IPS-20b (cell line): ENCODE measurements at regions not wholly inside any gene's neighbourhood (a gene's known extent, or its start where the extent isn't known, plus 50 kb on each side); places are given as distances from the start of the nearest gene placed in this dataset.
"Not testable (repeated sequence)": the region's sequence is repeated elsewhere in the genome, so short reads cannot be mapped to it uniquely, and the experiment has no call there.

Source experiments
- H3K27ac ChIP-seq: one replicate; pipeline ENCODE4 v1.5.1; 2013; ENCODE audit warnings: low read length
- H3K27me3 ChIP-seq: 2 replicates; pipeline ENCODE4 v1.6.1; 2013; ENCODE audit warnings: mild to moderate bottlenecking, low read length, inconsistent platforms; ENCODE audit not compliant: insufficient read depth
- H3K36me3 ChIP-seq: 2 replicates; pipeline ENCODE4 v1.6.1; 2013; ENCODE audit warnings: low read depth, mild to moderate bottlenecking, inconsistent platforms, low read length, moderate library complexity; ENCODE audit not compliant: insufficient read depth
- H3K4me1 ChIP-seq: 2 replicates; pipeline ENCODE4 v1.6.1; 2013; ENCODE audit warnings: mild to moderate bottlenecking, control low read depth, inconsistent platforms, low read length, moderate library complexity; ENCODE audit not compliant: insufficient read depth
- H3K4me3 ChIP-seq: 2 replicates; pipeline ENCODE4 v1.5.1; 2013; ENCODE audit warnings: mild to moderate bottlenecking, low read length, inconsistent platforms
- H3K9ac ChIP-seq: 2 replicates; pipeline ENCODE4 v1.6.1; 2013; ENCODE audit warnings: low read depth, mild to moderate bottlenecking, inconsistent platforms, low read length, moderate library complexity
- H3K9me3 ChIP-seq: 2 replicates; pipeline ENCODE4 v1.6.1; 2013; ENCODE audit warnings: mild to moderate bottlenecking, low read depth, low read length, inconsistent platforms; ENCODE audit not compliant: insufficient read depth

GRCh38 chr5:56632199-56632598 lies 183.2 kb upstream of the MAP3K1 start:
- Histone ChIP-seq H3K4me1 (peaks cover 5% of the 10 kb centered on the region), H3K4me3 (no peak overlapping the region), H3K9ac (no peak overlapping the region), H3K27me3 (no peaks in the 10 kb centered on the region), H3K36me3 (no peaks in the 10 kb centered on the region), H3K27ac (no peak overlapping the region), H3K9me3 (peaks cover 19% of the 10 kb centered on the region)

GRCh38 chr5:56631719-56632118 lies 183.6 kb upstream of the MAP3K1 start:
- Histone ChIP-seq H3K4me3 (no peak overlapping the region), H3K36me3 (no peaks in the 10 kb centered on the region), H3K9me3 (peaks cover 19% of the 10 kb centered on the region), H3K27ac (no peak overlapping the region), H3K4me1 (peaks cover under 1% of the 10 kb centered on the region), H3K9ac (no peak overlapping the region), H3K27me3 (no peaks in the 10 kb centered on the region)

- H3K9ac ChIP-seq, H3K27me3 ChIP-seq, H3K4me1 ChIP-seq, H3K27ac ChIP-seq, H3K36me3 ChIP-seq, H3K4me3 ChIP-seq: not testable (repeated sequence)
- H3K9me3 ChIP-seq: peaks cover 19% of the 10 kb centered on the region
Observed at GRCh38 chr5:56628616-56629015, 186.7 kb upstream of the MAP3K1 start.

GRCh38 chr5:56625541-56625940 lies 189.8 kb upstream of the MAP3K1 start:
- no peak overlapping the region for H3K27ac ChIP-seq
- H3K9ac ChIP-seq: no peak overlapping the region
- no peak overlapping the region for H3K4me3 ChIP-seq
- H3K9me3 ChIP-seq: peaks cover 19% of the 10 kb centered on the region
- H3K27me3 ChIP-seq: no peaks in the 10 kb centered on the region
- H3K36me3 ChIP-seq: no peaks in the 10 kb centered on the region
- H3K4me1 ChIP-seq: no peaks in the 10 kb centered on the region

- no peak overlapping the region for H3K27ac ChIP-seq
- peaks cover 19% of the 10 kb centered on the region for H3K9me3 ChIP-seq
- no peaks in the 10 kb centered on the region for H3K36me3 ChIP-seq
Observed at GRCh38 chr5:56624751-56625150, 190.6 kb upstream of the MAP3K1 start.

GRCh38 chr5:56622141-56622540 lies 193.2 kb upstream of the MAP3K1 start:
- H3K9ac ChIP-seq: no peak overlapping the region
- H3K9me3 ChIP-seq: peaks cover 14% of the 10 kb centered on the region; the same call in 1 of the 2 replicates

More at GRCh38 chr5:56624751-56625150, 190.6 kb upstream of the MAP3K1 start:
- no peaks in the 10 kb centered on the region for H3K27me3 ChIP-seq
- H3K4me3 ChIP-seq: no peak overlapping the region
- no peaks in the 10 kb centered on the region for H3K4me1 ChIP-seq
- no peak overlapping the region for H3K9ac ChIP-seq

GRCh38 chr5:56620903-56621677 lies 194.3 kb upstream of the MAP3K1 start:
- H3K4me1 ChIP-seq: peaks cover 5% of the 10 kb centered on the region; the same call in 1 of the 2 replicates
- H3K9me3 ChIP-seq: peaks cover 14% of the 10 kb centered on the region; the same call in 1 of the 2 replicates
- no peaks in the 10 kb centered on the region for H3K27me3 ChIP-seq
- H3K4me3 ChIP-seq: no peak overlapping the region
- H3K27ac ChIP-seq: no peak overlapping the region
- no peak overlapping the region for H3K9ac ChIP-seq
- H3K36me3 ChIP-seq: no peaks in the 10 kb centered on the region

More at GRCh38 chr5:56622141-56622540, 193.2 kb upstream of the MAP3K1 start:
- H3K27me3 ChIP-seq: no peaks in the 10 kb centered on the region
- H3K4me3 ChIP-seq: no peak overlapping the region
- no peak overlapping the region for H3K27ac ChIP-seq
- no peaks in the 10 kb centered on the region for H3K36me3 ChIP-seq
- H3K4me1 ChIP-seq: no peaks in the 10 kb centered on the region

- Histone ChIP-seq H3K27me3 (no peaks in the 10 kb centered on the region), H3K9ac (no peak overlapping the region), H3K36me3 (no peaks in the 10 kb centered on the region), H3K4me3 (no peak overlapping the region), H3K9me3 (peaks cover 14% of the 10 kb centered on the region; the same call in 1 of the 2 replicates), H3K4me1 (peaks cover 23% of the 10 kb centered on the region), H3K27ac (no peak overlapping the region)
Observed at GRCh38 chr5:56617998-56618397, 197.4 kb upstream of the MAP3K1 start.

GRCh38 chr5:56616454-56617160 lies 198.7 kb upstream of the MAP3K1 start:
- Histone ChIP-seq H3K9me3 (peaks cover 18% of the 10 kb centered on the region), H3K4me3 (no peak overlapping the region), H3K36me3 (no peaks in the 10 kb centered on the region), H3K27me3 (no peaks in the 10 kb centered on the region), H3K27ac (no peak overlapping the region), H3K9ac (no peak overlapping the region), H3K4me1 (peaks cover 23% of the 10 kb centered on the region)

GRCh38 chr5:56615361-56616153 lies 199.8 kb upstream of the MAP3K1 start:
- no peak overlapping the region for H3K4me3 ChIP-seq
- H3K27me3 ChIP-seq: no peaks in the 10 kb centered on the region
- peaks cover 25% of the 10 kb centered on the region for H3K9me3 ChIP-seq
- no peaks in the 10 kb centered on the region for H3K36me3 ChIP-seq
- no peak overlapping the region for H3K27ac ChIP-seq
- H3K4me1 ChIP-seq: peaks cover 23% of the 10 kb centered on the region
- no peak overlapping the region for H3K9ac ChIP-seq

- H3K9me3 ChIP-seq: peaks cover 15% of the 10 kb centered on the region
- H3K4me1 ChIP-seq: peaks cover 29% of the 10 kb centered on the region
- no peaks in the 10 kb centered on the region for H3K27me3 ChIP-seq
- H3K9ac ChIP-seq: no peak overlapping the region
- H3K36me3 ChIP-seq: no peaks in the 10 kb centered on the region
- H3K27ac ChIP-seq: no peak overlapping the region
- no peak overlapping the region for H3K4me3 ChIP-seq
Observed at GRCh38 chr5:56612759-56613158, 202.6 kb upstream of the MAP3K1 start.
